ENCODE measurements at regions not wholly inside any gene's neighbourhood (a gene's known extent, or its start where the extent isn't known, plus 50 kb on each side); places are given as distances from the start of the nearest gene placed in this dataset.

DNA sequence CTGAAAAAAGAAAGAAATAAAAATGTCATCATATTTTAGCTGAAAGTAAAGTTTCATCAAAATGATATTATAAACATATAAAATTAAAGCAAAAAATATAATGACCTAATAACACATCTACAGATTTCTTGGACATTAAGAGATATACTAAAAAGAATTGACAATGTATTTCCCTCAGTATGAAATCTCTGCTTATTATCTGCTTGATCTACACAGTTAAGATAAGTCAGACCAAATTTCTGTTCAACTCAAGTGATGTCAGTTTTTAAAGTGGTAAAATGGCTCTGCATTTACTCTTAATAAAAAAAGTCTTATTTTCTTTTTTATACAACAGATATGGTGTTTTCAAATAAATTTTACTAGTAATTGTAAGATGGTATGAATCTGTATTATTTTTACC, 159.4 kb upstream of the SEMA3A start:
- no peak for TF ChIP-seq POLR2A (IDR thresholded peaks at IDR 0.05)
- TF ChIP-seq, protein P1, sequence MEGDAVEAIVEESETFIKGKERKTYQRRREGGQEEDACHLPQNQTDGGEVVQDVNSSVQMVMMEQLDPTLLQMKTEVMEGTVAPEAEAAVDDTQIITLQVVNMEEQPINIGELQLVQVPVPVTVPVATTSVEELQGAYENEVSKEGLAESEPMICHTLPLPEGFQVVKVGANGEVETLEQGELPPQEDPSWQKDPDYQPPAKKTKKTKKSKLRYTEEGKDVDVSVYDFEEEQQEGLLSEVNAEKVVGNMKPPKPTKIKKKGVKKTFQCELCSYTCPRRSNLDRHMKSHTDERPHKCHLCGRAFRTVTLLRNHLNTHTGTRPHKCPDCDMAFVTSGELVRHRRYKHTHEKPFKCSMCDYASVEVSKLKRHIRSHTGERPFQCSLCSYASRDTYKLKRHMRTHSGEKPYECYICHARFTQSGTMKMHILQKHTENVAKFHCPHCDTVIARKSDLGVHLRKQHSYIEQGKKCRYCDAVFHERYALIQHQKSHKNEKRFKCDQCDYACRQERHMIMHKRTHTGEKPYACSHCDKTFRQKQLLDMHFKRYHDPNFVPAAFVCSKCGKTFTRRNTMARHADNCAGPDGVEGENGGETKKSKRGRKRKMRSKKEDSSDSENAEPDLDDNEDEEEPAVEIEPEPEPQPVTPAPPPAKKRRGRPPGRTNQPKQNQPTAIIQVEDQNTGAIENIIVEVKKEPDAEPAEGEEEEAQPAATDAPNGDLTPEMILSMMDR (IDR thresholded peaks at IDR 0.05): no peak

Measured in tibial nerve (tissue), 3 donors.